RWPE1 (cell line): ENCODE measurements at regions not wholly inside any gene's neighbourhood (a gene's known extent, or its start where the extent isn't known, plus 50 kb on each side); places are given as distances from the start of the nearest gene placed in this dataset.
A peak's percentile ranks its signal among the peaks of the same experiment; 100 is the strongest.
"Not testable (repeated sequence)": the region's sequence is repeated elsewhere in the genome, so short reads cannot be mapped to it uniquely, and the experiment has no call there.

Experiments
- CTCF ChIA-PET: fragments of 350-600 bp; sonication (Branson Sonifier 250); formaldehyde crosslinking; extraction: SDS; loops from one replicate; lab custom pipeline; 2021; lab: Yijun Ruan, JAX
- POLR2A ChIA-PET: fragments of 400-600 bp; formaldehyde crosslinking; extraction: SDS; loops from one replicate; lab custom pipeline; 2020; ENCODE audit warnings: antibody characterized with exemption; ENCODE audit not compliant: low non-redundant PET; lab: Yijun Ruan, JAX
- DNase-seq: peaks from one replicate; pipeline ENCODE4 v3.0.0; 2012; ENCODE audit warnings: low spot score
- H3K27ac ChIP-seq: fragments of 450-650 bp; 2 replicates; pipeline ENCODE4 v1.5.1; 2017
- TF ChIP-seq, protein P1 (sequence below): fragments of 450-650 bp; conservative IDR thresholded peaks from 2 replicates; pipeline ENCODE4 v1.5.1; 2017; ENCODE audit warnings: low read depth, mild to moderate bottlenecking

- POLR2A ChIA-PET = no interaction called here
- CTCF ChIA-PET = no interaction called here
These were observed 223.4 kb upstream of the DUSP10 start for GRCh38 chr1:221965252-221965651.

DNA sequence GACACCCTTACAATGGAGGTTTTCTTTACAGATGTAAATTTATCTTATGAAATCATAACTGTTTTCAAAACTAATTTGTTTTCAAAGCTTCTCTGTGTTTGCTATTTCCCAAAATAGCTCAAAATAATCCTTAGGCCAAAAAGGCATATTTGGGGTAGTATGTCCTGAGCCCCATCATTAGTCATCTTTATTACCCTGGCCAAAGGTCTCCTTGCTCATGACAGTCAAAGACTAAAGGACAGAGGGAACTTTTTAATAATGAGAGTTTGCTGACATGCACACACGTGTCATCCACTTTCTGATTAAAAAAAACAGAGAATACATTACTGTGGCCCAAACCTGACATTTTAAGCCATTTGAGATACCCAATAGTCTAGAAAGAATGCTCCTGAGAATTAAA is 221.9 kb upstream of the DUSP10 start:
- CTCF ChIA-PET = interaction anchor here (1.0 to 1.7 kb wide), 2 partner anchors 15 to 59 kb away, joined by 4 to 5 read pairs; no protein-coding TSS in a partner anchor
- H3K27ac ChIP-seq = no peak overlapping the region
- DNase-seq = no peak
- TF ChIP-seq, protein P1, sequence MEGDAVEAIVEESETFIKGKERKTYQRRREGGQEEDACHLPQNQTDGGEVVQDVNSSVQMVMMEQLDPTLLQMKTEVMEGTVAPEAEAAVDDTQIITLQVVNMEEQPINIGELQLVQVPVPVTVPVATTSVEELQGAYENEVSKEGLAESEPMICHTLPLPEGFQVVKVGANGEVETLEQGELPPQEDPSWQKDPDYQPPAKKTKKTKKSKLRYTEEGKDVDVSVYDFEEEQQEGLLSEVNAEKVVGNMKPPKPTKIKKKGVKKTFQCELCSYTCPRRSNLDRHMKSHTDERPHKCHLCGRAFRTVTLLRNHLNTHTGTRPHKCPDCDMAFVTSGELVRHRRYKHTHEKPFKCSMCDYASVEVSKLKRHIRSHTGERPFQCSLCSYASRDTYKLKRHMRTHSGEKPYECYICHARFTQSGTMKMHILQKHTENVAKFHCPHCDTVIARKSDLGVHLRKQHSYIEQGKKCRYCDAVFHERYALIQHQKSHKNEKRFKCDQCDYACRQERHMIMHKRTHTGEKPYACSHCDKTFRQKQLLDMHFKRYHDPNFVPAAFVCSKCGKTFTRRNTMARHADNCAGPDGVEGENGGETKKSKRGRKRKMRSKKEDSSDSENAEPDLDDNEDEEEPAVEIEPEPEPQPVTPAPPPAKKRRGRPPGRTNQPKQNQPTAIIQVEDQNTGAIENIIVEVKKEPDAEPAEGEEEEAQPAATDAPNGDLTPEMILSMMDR = no peak
- POLR2A ChIA-PET = no interaction called here

More at GRCh38 chr1:221965252-221965651, 223.4 kb upstream of the DUSP10 start:
- TF ChIP-seq, protein P1 = no peak
- DNase-seq = no peak
- no peak overlapping the region for H3K27ac ChIP-seq

DNA sequence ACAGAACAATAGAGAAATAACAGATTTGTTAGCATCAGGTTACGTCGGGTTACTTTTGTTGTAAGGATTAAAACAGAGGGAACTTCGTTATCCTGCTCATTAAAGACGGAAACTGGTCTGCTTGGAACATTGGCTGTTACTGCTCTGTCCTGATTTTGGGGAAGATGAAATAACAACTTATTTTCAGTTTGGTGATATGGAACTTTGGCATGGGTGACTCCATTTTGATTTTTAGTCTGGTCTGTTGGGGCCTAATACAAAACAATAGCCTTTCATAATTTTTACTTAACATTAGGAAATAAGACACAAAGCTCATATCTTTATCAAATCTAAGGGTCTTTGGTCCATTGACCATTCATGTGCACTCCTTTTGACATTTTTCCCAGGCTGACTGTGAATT is 220.5 kb upstream of the DUSP10 start:
- ChIA-PET CTCF (interaction anchor here (1.7 kb wide), 1 partner anchor 17 kb away, joined by 4 read pairs; no protein-coding TSS in a partner anchor), POLR2A (no interaction called here)
- no peak overlapping the region for H3K27ac ChIP-seq
- DNase-seq = no peak
- TF ChIP-seq, protein P1 = no peak

DNA sequence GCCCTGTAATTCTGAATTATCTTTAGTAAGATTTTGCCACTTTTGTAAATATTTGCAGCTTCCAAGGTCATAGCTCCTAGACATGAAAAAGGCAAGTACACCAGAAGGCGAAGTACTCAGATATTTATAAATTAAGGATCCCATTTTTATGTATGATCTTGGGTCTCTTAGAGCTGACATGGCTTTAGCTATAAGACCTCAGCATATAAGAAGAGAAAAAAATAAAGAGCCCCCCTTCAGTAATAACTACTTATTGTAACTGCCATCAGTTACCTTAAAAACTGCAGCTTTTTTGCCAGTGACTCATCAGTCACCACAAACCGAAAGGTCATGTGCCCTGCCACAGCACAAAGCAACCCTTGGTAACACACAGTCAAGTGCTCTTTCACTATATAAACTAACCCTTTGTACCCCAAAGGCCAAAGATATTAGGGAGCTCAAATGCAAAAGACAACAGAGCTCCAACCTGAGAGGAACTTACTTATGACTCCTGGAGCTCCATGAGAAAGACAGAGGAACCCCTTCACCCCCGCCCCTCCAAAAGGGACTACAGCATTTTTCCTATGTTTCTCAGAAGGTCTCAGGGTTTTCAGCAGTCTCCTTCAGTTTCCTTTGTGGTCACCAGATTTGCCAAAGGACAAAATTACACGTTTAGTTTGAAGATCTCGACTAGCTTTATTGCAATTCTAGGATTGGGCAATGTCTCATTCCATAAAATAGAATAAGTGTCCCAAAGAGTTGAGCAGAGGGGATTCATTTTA is 219.8 kb upstream of the DUSP10 start:
- TF ChIP-seq, protein P1 = no peak
- peak; percentile 31 for DNase-seq
- H3K27ac ChIP-seq = no peak overlapping the region
- ChIA-PET CTCF (interaction anchor here (1.7 kb wide), 1 partner anchor 18 kb away, joined by 5 read pairs; no protein-coding TSS in a partner anchor), POLR2A (interaction anchor here (0.9 kb wide), 1 partner anchor 218 kb away, joined by 3 read pairs; no protein-coding TSS in a partner anchor)

DNA sequence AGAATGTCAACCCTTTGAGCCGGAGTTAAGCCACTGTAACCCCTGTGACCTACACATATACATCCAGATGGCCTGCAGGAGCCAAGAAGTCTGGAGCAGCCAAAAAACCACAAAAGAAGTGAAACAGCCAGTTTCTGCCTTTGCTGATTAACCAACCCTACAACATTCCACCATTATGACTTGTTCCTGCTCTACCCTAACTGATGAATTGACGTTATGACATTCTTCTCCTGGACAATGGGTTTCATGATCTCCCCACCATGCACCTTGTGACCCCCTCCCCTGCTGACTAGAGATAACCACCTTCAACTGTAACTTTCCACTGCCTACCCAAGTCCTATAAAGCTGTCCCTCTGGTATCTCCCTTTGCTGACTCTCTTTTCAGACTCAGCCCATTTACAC is 216.3 kb upstream of the DUSP10 start:
- CTCF ChIA-PET = interaction anchor here (0.6 kb wide), 1 partner anchor 52 kb away, joined by 3 read pairs; no protein-coding TSS in a partner anchor
- H3K27ac ChIP-seq, POLR2A ChIA-PET: not testable (repeated sequence)
- DNase-seq = peak; percentile 48

DNA sequence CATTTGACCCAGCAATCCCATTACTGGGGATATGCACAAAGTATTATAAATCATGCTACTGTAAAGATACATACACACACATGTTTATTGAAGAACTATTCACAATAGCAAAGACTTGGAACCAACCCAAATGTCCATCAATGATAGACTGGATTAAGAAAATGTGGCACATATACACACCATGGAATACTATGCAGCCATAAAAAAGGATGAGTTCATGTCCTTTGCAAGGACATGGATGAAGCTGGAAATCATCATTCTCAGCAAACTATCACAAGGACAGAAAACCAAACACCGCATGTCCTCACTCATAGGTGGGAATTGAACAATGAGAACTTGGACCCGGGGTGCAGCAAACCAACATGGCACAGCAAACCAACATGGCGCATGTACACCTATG is 215.5 kb upstream of the DUSP10 start:
- H3K27ac ChIP-seq, DNase-seq, POLR2A ChIA-PET, CTCF ChIA-PET: not testable (repeated sequence)

DNA sequence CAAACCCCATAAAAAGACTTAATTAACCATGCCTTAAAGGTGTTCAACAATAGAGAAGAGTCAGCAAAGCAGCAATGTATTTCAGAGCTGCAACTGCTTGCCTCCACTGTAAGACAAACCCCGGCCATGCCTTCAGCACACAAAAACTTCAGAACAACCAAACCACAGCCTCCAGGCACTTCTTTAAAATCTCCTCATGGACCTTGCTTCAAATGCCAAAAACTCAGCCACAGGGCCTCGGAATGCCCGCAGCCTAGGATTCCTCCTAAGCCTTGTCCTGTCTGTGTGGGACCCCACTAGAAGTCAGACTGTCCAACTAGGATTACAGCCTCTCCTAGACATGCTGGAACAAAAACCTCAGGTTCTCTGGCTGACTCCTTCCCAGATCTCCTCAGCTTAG is 208.1 kb upstream of the DUSP10 start:
- TF ChIP-seq, protein P1 = no peak
- H3K27ac ChIP-seq = no peak overlapping the region
- ChIA-PET POLR2A (no interaction called here), CTCF (interaction anchor here (0.6 kb wide), 1 partner anchor 9 kb away, joined by 3 read pairs; no protein-coding TSS in a partner anchor)
- no peak for DNase-seq
